D341Med (cell line): ENCODE measurements at regions not wholly inside any gene's neighbourhood (a gene's known extent, or its start where the extent isn't known, plus 50 kb on each side); places are given as distances from the start of the nearest gene placed in this dataset.
"Not testable (repeated sequence)": the region's sequence is repeated elsewhere in the genome, so short reads cannot be mapped to it uniquely, and the experiment has no call there.

Source experiments
- DNase-seq: peaks from one replicate; pipeline ENCODE4 v3.0.0; 2012; ENCODE audit warnings: low spot score

GRCh38 chr3:40901298-40901697, 298.0 kb upstream of the CTNNB1 start:
- DNase-seq: no peak

- no peak for DNase-seq
Observed at GRCh38 chr3:40901796-40902195, 297.5 kb upstream of the CTNNB1 start.

- DNase-seq: not testable (repeated sequence)
Observed at GRCh38 chr3:40907907-40908465, 291.3 kb upstream of the CTNNB1 start.

- DNase-seq: no peak
Observed at GRCh38 chr3:40908612-40909011, 290.7 kb upstream of the CTNNB1 start.

- DNase-seq: no peak
Observed at GRCh38 chr3:40911264-40911663, 288.0 kb upstream of the CTNNB1 start.

GRCh38 chr3:40911928-40912327, 287.4 kb upstream of the CTNNB1 start:
- DNase-seq: no peak

GRCh38 chr3:40912461-40912860, 286.8 kb upstream of the CTNNB1 start:
- no peak for DNase-seq

- DNase-seq: no peak
Observed at GRCh38 chr3:40913192-40913591, 286.1 kb upstream of the CTNNB1 start.

GRCh38 chr3:40913641-40914040, 285.7 kb upstream of the CTNNB1 start:
- no peak for DNase-seq

- DNase-seq: no peak
Observed at GRCh38 chr3:40914475-40914874, 284.8 kb upstream of the CTNNB1 start.

GRCh38 chr3:40915346-40915865, 283.9 kb upstream of the CTNNB1 start:
- DNase-seq: no peak

- no peak for DNase-seq
Observed at GRCh38 chr3:40920041-40920440, 279.3 kb upstream of the CTNNB1 start.

GRCh38 chr3:40921251-40921650, 278.1 kb upstream of the CTNNB1 start:
- DNase-seq: no peak

GRCh38 chr3:40923143-40923542, 276.2 kb upstream of the CTNNB1 start:
- DNase-seq: no peak

- no peak for DNase-seq
Observed at GRCh38 chr3:40923651-40924050, 275.7 kb upstream of the CTNNB1 start.

- DNase-seq: no peak
Observed at GRCh38 chr3:40924559-40925141, 274.7 kb upstream of the CTNNB1 start.

GRCh38 chr3:40925231-40925630, 274.1 kb upstream of the CTNNB1 start:
- no peak for DNase-seq

- no peak for DNase-seq
Observed at GRCh38 chr3:40930131-40930538, 269.2 kb upstream of the CTNNB1 start.

- DNase-seq: no peak
Observed at GRCh38 chr3:40930756-40931155, 268.5 kb upstream of the CTNNB1 start.

- no peak for DNase-seq
Observed at GRCh38 chr3:40938591-40938990, 260.7 kb upstream of the CTNNB1 start.

- no peak for DNase-seq
Observed at GRCh38 chr3:40939030-40939740, 260.1 kb upstream of the CTNNB1 start.

GRCh38 chr3:40939741-40940130, 259.6 kb upstream of the CTNNB1 start:
- no peak for DNase-seq

- DNase-seq: no peak
Observed at GRCh38 chr3:40940651-40941050, 258.7 kb upstream of the CTNNB1 start.
